Body of pancreas (tissue), 4 donors: ENCODE measurements at regions not wholly inside any gene's neighbourhood (a gene's known extent, or its start where the extent isn't known, plus 50 kb on each side); places are given as distances from the start of the nearest gene placed in this dataset.
"Not testable (repeated sequence)": the region's sequence is repeated elsewhere in the genome, so short reads cannot be mapped to it uniquely, and the experiment has no call there.

Experiments used
- POLR2A ChIP-seq, 3 donors: fragments of 450-650 bp; IDR thresholded peaks; one replicate each; pipeline ENCODE4 v1.6.1; 2016; ENCODE audit warnings: antibody characterized with exemption in 3 of 3, mild to moderate bottlenecking in 2 of 3
- TF ChIP-seq, protein P1 (sequence below), 7 experiments: fragments of 450-650 bp in 4 of 7; fragments of 200-600 bp in 3 of 7; sonication (generic) in 3 of 7; IDR thresholded peaks; one replicate each; pipeline ENCODE4 v1.5.1; 2016 to 2019; ENCODE audit warnings: antibody characterized with exemption in 7 of 7

DNA sequence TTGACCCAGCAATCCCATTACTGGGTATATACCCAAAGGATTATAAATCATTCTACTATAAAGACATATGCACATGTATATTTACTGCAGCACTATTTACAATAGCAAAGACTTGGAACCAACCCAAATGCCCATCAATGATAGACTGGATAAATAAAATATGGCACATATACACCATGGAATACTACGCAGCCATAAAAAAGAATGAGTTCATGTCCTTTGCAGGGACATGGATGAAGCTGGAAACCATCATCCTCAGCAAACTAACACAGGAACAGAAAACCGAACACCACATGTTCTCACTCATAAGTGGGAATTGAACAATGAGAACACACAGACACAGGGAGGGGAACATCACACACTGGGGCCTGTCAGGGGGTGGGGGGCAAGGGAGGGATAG, 862.0 kb downstream of the KCNJ2 start:
- TF ChIP-seq, protein P1, sequence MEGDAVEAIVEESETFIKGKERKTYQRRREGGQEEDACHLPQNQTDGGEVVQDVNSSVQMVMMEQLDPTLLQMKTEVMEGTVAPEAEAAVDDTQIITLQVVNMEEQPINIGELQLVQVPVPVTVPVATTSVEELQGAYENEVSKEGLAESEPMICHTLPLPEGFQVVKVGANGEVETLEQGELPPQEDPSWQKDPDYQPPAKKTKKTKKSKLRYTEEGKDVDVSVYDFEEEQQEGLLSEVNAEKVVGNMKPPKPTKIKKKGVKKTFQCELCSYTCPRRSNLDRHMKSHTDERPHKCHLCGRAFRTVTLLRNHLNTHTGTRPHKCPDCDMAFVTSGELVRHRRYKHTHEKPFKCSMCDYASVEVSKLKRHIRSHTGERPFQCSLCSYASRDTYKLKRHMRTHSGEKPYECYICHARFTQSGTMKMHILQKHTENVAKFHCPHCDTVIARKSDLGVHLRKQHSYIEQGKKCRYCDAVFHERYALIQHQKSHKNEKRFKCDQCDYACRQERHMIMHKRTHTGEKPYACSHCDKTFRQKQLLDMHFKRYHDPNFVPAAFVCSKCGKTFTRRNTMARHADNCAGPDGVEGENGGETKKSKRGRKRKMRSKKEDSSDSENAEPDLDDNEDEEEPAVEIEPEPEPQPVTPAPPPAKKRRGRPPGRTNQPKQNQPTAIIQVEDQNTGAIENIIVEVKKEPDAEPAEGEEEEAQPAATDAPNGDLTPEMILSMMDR (IDR thresholded peaks at IDR 0.05) = not testable (repeated sequence)
- not testable (repeated sequence) for TF ChIP-seq POLR2A (IDR thresholded peaks at IDR 0.05)
